ENCODE measurements at regions not wholly inside any gene's neighbourhood (a gene's known extent, or its start where the extent isn't known, plus 50 kb on each side); places are given as distances from the start of the nearest gene placed in this dataset.

DNA sequence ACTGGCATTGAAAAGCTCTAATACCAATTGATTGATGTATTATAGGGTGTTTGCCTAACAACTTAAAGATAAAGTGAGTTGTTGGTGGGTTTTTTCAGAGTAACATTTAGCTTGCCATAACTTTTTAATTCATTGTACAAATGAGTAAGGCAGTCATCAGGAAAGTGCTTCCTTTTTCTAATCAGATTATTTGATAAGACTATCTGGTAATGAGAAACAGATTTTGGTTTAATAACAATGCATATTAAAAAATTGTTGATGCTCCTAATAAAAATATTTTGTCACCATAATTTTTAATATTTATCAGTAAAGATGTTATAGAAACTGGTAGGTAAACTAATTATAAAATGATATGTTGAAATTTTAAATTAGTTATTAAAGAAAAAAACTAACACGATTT lies 51.3 kb downstream of the BLTP1 start:
- WGBS, 5 donors, result 95 to 100% (median 97%) methylated on average over 1 of the region's 1 CpG
- TF ChIP-seq, protein P1, sequence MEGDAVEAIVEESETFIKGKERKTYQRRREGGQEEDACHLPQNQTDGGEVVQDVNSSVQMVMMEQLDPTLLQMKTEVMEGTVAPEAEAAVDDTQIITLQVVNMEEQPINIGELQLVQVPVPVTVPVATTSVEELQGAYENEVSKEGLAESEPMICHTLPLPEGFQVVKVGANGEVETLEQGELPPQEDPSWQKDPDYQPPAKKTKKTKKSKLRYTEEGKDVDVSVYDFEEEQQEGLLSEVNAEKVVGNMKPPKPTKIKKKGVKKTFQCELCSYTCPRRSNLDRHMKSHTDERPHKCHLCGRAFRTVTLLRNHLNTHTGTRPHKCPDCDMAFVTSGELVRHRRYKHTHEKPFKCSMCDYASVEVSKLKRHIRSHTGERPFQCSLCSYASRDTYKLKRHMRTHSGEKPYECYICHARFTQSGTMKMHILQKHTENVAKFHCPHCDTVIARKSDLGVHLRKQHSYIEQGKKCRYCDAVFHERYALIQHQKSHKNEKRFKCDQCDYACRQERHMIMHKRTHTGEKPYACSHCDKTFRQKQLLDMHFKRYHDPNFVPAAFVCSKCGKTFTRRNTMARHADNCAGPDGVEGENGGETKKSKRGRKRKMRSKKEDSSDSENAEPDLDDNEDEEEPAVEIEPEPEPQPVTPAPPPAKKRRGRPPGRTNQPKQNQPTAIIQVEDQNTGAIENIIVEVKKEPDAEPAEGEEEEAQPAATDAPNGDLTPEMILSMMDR (IDR thresholded peaks at IDR 0.05 in 8 of 11, conservative IDR thresholded peaks at IDR 0.05 in 3 of 11), result no peak
- TF ChIP-seq POLR2A (IDR thresholded peaks at IDR 0.05) (no peak), POLR2AphosphoS5 (IDR thresholded peaks at IDR 0.05) (no peak)
- H3K9me3 ChIP-seq, result no peaks in the 10 kb centered on the region
- no peaks in the 10 kb centered on the region for H3K27me3 ChIP-seq (replicated peaks in 1 of 7)
- no peak overlapping the region for H3K27ac ChIP-seq
- DNase-seq, result no peak
- H3K4me1 ChIP-seq, result no peaks in the 10 kb centered on the region
- H3K4me3 ChIP-seq, result no peak overlapping the region
- H3K36me3 ChIP-seq, result peaks cover 7 to 95% (median 34%) of the 10 kb centered on the region in 6 donors
- intact Hi-C loops (cut with DNase I; ENCODE audit: low total_unique reads), result no loop called here

DNA sequence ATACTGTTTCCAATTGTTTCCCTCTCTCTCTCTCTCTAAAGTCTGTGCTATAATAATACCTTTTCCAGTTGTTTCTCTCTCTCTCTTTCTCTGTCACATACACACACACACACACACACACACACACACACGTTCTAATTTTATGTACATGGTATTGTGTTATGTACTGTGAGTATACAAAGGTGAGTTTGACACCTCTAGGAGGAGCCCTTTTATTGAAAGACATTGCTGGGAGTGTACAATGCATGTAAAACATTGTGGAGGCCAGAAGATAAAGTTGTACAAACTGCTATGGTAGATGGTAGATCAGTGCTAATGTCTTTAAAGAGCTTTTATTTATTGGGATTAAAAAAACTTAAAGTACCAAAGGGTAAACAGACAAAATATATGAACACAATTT lies 53.6 kb downstream of the BLTP1 start:
- no peak for DNase-seq
- Histone ChIP-seq H3K9me3 (no peaks in the 10 kb centered on the region), H3K4me1 (no peaks in the 10 kb centered on the region), H3K4me3 (no peak overlapping the region), H3K27ac (no peak overlapping the region), H3K36me3 (peaks cover 4 to 95% (median 37%) of the 10 kb centered on the region in 6 donors), H3K27me3 (replicated peaks in 1 of 7) (no peaks in the 10 kb centered on the region)
- intact Hi-C loops (cut with DNase I; ENCODE audit: low total_unique reads), result no loop called here
- TF ChIP-seq POLR2AphosphoS5 (IDR thresholded peaks at IDR 0.05) (no peak), POLR2A (IDR thresholded peaks at IDR 0.05) (no peak)
- TF ChIP-seq, protein P1 (IDR thresholded peaks at IDR 0.05 in 8 of 11, conservative IDR thresholded peaks at IDR 0.05 in 3 of 11), result no peak
- 77 to 97% (median 86%) methylated on average over 1 of the region's 1 CpG for WGBS, 5 donors

DNA sequence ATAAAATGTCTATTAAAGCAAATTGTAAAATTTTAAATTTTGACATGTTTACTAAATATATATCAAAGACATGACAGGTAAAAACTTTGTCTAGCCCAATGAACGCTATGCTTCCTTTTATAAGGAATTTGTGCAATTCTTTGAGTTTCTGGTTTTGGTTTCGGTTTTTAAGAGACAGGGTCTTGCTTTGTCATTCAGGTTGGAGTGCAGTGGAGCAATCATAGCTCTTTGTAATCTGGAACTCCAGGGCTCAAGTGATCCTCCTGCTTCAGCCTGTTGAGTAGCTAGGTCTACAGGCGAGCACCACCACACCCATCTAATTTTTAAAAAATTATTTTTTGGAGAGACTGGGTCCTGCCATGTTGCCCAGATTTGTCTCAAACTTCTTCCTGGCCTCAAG lies 60.7 kb downstream of the BLTP1 start:
- H3K27me3 ChIP-seq (replicated peaks in 1 of 7), result no peaks in the 10 kb centered on the region
- H3K4me1 ChIP-seq, result peaks cover 0 to 10% (median 0%) of the 10 kb centered on the region in 6 donors
- intact Hi-C loops (cut with DNase I; ENCODE audit: low total_unique reads), result no loop called here
- no peak for DNase-seq
- H3K4me3 ChIP-seq, result no peak overlapping the region
- 58 to 80% (median 64%) methylated on average over 3 of the region's 3 CpGs for WGBS, 5 donors
- H3K36me3 ChIP-seq, result peaks cover 0 to 76% (median 34%) of the 10 kb centered on the region in 6 donors
- no peaks in the 10 kb centered on the region for H3K9me3 ChIP-seq
- TF ChIP-seq POLR2AphosphoS5 (IDR thresholded peaks at IDR 0.05), result no peak
- TF ChIP-seq, protein P1 (IDR thresholded peaks at IDR 0.05 in 8 of 11, conservative IDR thresholded peaks at IDR 0.05 in 3 of 11), result no peak
- TF ChIP-seq POLR2A (IDR thresholded peaks at IDR 0.05), result no peak
- peak overlapping the region in 2 of 8 donors; percentile 12 to 19 for H3K27ac ChIP-seq

DNA sequence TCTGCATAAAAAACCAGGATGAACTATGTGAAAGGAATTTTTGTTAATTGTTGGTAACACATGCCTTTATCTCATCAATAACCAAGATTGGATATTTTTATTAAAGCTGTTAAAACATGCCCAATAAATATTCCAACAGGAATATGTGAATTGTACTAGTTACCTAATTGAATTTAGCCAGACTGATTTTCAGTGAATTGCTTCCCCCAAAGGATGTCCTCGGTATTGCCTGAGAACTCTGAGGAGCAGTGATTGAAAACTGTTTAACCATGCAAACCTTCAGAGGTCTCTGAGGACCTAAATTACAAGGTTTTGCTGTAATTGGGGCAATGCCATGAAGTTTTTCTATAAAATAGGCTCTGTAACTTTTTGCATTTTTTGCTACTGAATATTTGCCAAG lies 66.6 kb downstream of the BLTP1 start:
- TF ChIP-seq, protein P1 (IDR thresholded peaks at IDR 0.05 in 8 of 11, conservative IDR thresholded peaks at IDR 0.05 in 3 of 11), result peak in 5 of 11 experiments; percentile 9 to 33 (median 19)
- TF ChIP-seq POLR2AphosphoS5 (IDR thresholded peaks at IDR 0.05), result no peak
- H3K27ac ChIP-seq, result no peak overlapping the region
- peaks cover 0 to 7% (median 0%) of the 10 kb centered on the region in 6 donors for H3K4me1 ChIP-seq
- intact Hi-C loops (cut with DNase I; ENCODE audit: low total_unique reads), result no loop called here
- DNase-seq, result no peak
- H3K36me3 ChIP-seq, result peaks cover 0 to 71% (median 31%) of the 10 kb centered on the region in 6 donors
- 33 to 69% (median 42%) methylated on average over 1 of the region's 1 CpG for WGBS, 5 donors
- no peaks in the 10 kb centered on the region for H3K9me3 ChIP-seq
- no peaks in the 10 kb centered on the region for H3K27me3 ChIP-seq (replicated peaks in 1 of 7)
- no peak overlapping the region for H3K4me3 ChIP-seq

All from spleen (tissue), 11 donors.